ENCODE measurements at regions not wholly inside any gene's neighbourhood (a gene's known extent, or its start where the extent isn't known, plus 50 kb on each side); places are given as distances from the start of the nearest gene placed in this dataset.
"Not testable (repeated sequence)": the region's sequence is repeated elsewhere in the genome, so short reads cannot be mapped to it uniquely, and the experiment has no call there.

- DNase-seq (ENCODE audit: low read depth in 2 of 3, low spot score in 2 of 3), result no peak
These were observed 133.7 kb upstream of the TBX18 start for GRCh38 chr6:84897988-84898594.

GRCh38 chr6:84897011-84897410 is 132.6 kb upstream of the TBX18 start:
- DNase-seq (ENCODE audit: low read depth in 2 of 3, low spot score in 2 of 3), result no peak

- DNase-seq (ENCODE audit: low read depth in 2 of 3, low spot score in 2 of 3), result no peak
These were observed 128.3 kb upstream of the TBX18 start for GRCh38 chr6:84892671-84893070.

GRCh38 chr6:84882768-84883766 is 118.7 kb upstream of the TBX18 start:
- DNase-seq (ENCODE audit: low read depth in 2 of 3, low spot score in 2 of 3), result no peak

GRCh38 chr6:84879385-84879784 is 115.0 kb upstream of the TBX18 start:
- not testable (repeated sequence) for DNase-seq (ENCODE audit: low read depth in 2 of 3, low spot score in 2 of 3)

- no peak for DNase-seq (ENCODE audit: low read depth in 2 of 3, low spot score in 2 of 3)
These were observed 113.3 kb upstream of the TBX18 start for GRCh38 chr6:84877515-84878210.

GRCh38 chr6:84876723-84877514 is 112.5 kb upstream of the TBX18 start:
- DNase-seq (ENCODE audit: low read depth in 2 of 3, low spot score in 2 of 3), result no peak

- no peak for DNase-seq (ENCODE audit: low read depth in 2 of 3, low spot score in 2 of 3)
These were observed 108.8 kb upstream of the TBX18 start for GRCh38 chr6:84872996-84873723.

GRCh38 chr6:84871925-84872324 is 107.5 kb upstream of the TBX18 start:
- DNase-seq (ENCODE audit: low read depth in 2 of 3, low spot score in 2 of 3), result no peak

GRCh38 chr6:84870672-84871071 is 106.3 kb upstream of the TBX18 start:
- DNase-seq (ENCODE audit: low read depth in 2 of 3, low spot score in 2 of 3), result no peak

GRCh38 chr6:84868149-84868548 is 103.8 kb upstream of the TBX18 start:
- DNase-seq (ENCODE audit: low read depth in 2 of 3, low spot score in 2 of 3), result no peak

- no peak for DNase-seq (ENCODE audit: low read depth in 2 of 3, low spot score in 2 of 3)
These were observed 103.1 kb upstream of the TBX18 start for GRCh38 chr6:84867521-84867920.

GRCh38 chr6:84866715-84867114 is 102.3 kb upstream of the TBX18 start:
- no peak for DNase-seq (ENCODE audit: low read depth in 2 of 3, low spot score in 2 of 3)

GRCh38 chr6:84865372-84865771 is 101.0 kb upstream of the TBX18 start:
- not testable (repeated sequence) for DNase-seq (ENCODE audit: low read depth in 2 of 3, low spot score in 2 of 3)

- no peak for DNase-seq (ENCODE audit: low read depth in 2 of 3, low spot score in 2 of 3)
These were observed 98.4 kb upstream of the TBX18 start for GRCh38 chr6:84862843-84863242.

GRCh38 chr6:84860920-84861319 is 96.5 kb upstream of the TBX18 start:
- DNase-seq (ENCODE audit: low read depth in 2 of 3, low spot score in 2 of 3), result no peak

GRCh38 chr6:84860509-84860908 is 96.1 kb upstream of the TBX18 start:
- no peak for DNase-seq (ENCODE audit: low read depth in 2 of 3, low spot score in 2 of 3)

GRCh38 chr6:84854811-84855400 is 90.5 kb upstream of the TBX18 start:
- no peak for DNase-seq (ENCODE audit: low read depth in 2 of 3, low spot score in 2 of 3)

- no peak for DNase-seq (ENCODE audit: low read depth in 2 of 3, low spot score in 2 of 3)
These were observed 89.5 kb upstream of the TBX18 start for GRCh38 chr6:84853901-84854300.

- DNase-seq (ENCODE audit: low read depth in 2 of 3, low spot score in 2 of 3), result no peak
These were observed 84.6 kb upstream of the TBX18 start for GRCh38 chr6:84848960-84849359.

Data from hematopoietic multipotent progenitor cell (in vitro differentiated cells).